Stomach smooth muscle (tissue), 2 donors: ENCODE measurements at regions not wholly inside any gene's neighbourhood (a gene's known extent, or its start where the extent isn't known, plus 50 kb on each side); places are given as distances from the start of the nearest gene placed in this dataset.

Experiments
- H3K27ac ChIP-seq: one replicate; pipeline ENCODE4 v1.7.0; 2013; ENCODE audit warnings: mild to moderate bottlenecking, low read length, inconsistent platforms
- H3K27me3 ChIP-seq, 2 donors: one replicate each; pipeline ENCODE4 v1.7.0; 2013; ENCODE audit warnings: low read length in 2 of 2; ENCODE audit not compliant: insufficient read depth in 2 of 2, control insufficient read depth in 1 of 2
- H3K36me3 ChIP-seq, 2 donors: one replicate each; pipeline ENCODE4 v1.7.0; 2013; ENCODE audit warnings: low read length in 2 of 2; ENCODE audit not compliant: control insufficient read depth in 2 of 2, insufficient read depth in 2 of 2
- H3K4me1 ChIP-seq: one replicate; pipeline ENCODE4 v1.7.0; 2013; ENCODE audit warnings: low read length; ENCODE audit not compliant: control insufficient read depth, insufficient read depth
- H3K4me3 ChIP-seq, 2 donors: one replicate each; pipeline ENCODE4 v1.7.0; 2013; ENCODE audit warnings: low read length in 2 of 2
- H3K9ac ChIP-seq, 2 donors: one replicate each; pipeline ENCODE4 v1.7.0; 2013; ENCODE audit warnings: low read length in 2 of 2, mild to moderate bottlenecking in 1 of 2
- H3K9me3 ChIP-seq, 2 donors: one replicate each; pipeline ENCODE4 v1.7.0; 2013; ENCODE audit warnings: low read length in 2 of 2; ENCODE audit not compliant: control insufficient read depth in 2 of 2
- donor health status: healthy.
- donor health status: Pancreatic carcinoma.

- H3K36me3 ChIP-seq: no peaks in the 10 kb centered on the region
These were observed 208.3 kb upstream of the SLITRK3 start for GRCh38 chr3:165404357-165405027.

GRCh38 chr3:165403666-165404065, 207.5 kb upstream of the SLITRK3 start:
- H3K9me3 ChIP-seq: no peaks in the 10 kb centered on the region
- H3K4me3 ChIP-seq: no peak overlapping the region
- H3K27me3 ChIP-seq: no peaks in the 10 kb centered on the region
- H3K36me3 ChIP-seq: no peaks in the 10 kb centered on the region
- H3K9ac ChIP-seq: no peak overlapping the region
- H3K4me1 ChIP-seq: peaks cover 5% of the 10 kb centered on the region
- H3K27ac ChIP-seq: no peak overlapping the region

More at GRCh38 chr3:165404357-165405027, 208.3 kb upstream of the SLITRK3 start:
- H3K9ac ChIP-seq: no peak overlapping the region
- H3K27ac ChIP-seq: no peak overlapping the region
- H3K9me3 ChIP-seq: no peaks in the 10 kb centered on the region
- peaks cover 5% of the 10 kb centered on the region for H3K4me1 ChIP-seq
- no peaks in the 10 kb centered on the region for H3K27me3 ChIP-seq
- H3K4me3 ChIP-seq: no peak overlapping the region

GRCh38 chr3:165395188-165395587, 199.0 kb upstream of the SLITRK3 start:
- Histone ChIP-seq H3K27me3 (no peaks in the 10 kb centered on the region), H3K4me3 (no peak overlapping the region), H3K36me3 (no peaks in the 10 kb centered on the region), H3K9ac (no peak overlapping the region), H3K4me1 (no peaks in the 10 kb centered on the region), H3K9me3 (no peaks in the 10 kb centered on the region), H3K27ac (no peak overlapping the region)

GRCh38 chr3:165393461-165393860, 197.3 kb upstream of the SLITRK3 start:
- no peaks in the 10 kb centered on the region for H3K9me3 ChIP-seq

GRCh38 chr3:165390166-165390565, 194.0 kb upstream of the SLITRK3 start:
- Histone ChIP-seq H3K4me3 (no peak overlapping the region), H3K9ac (no peak overlapping the region), H3K27ac (no peak overlapping the region), H3K9me3 (peaks cover 0 to 3% of the 10 kb centered on the region in 2 donors), H3K27me3 (no peaks in the 10 kb centered on the region), H3K4me1 (no peaks in the 10 kb centered on the region), H3K36me3 (no peaks in the 10 kb centered on the region)

More at GRCh38 chr3:165393461-165393860, 197.3 kb upstream of the SLITRK3 start:
- H3K9ac ChIP-seq: no peak overlapping the region
- H3K36me3 ChIP-seq: no peaks in the 10 kb centered on the region
- H3K4me1 ChIP-seq: no peaks in the 10 kb centered on the region
- H3K27ac ChIP-seq: no peak overlapping the region
- H3K27me3 ChIP-seq: no peaks in the 10 kb centered on the region
- no peak overlapping the region for H3K4me3 ChIP-seq

DNA sequence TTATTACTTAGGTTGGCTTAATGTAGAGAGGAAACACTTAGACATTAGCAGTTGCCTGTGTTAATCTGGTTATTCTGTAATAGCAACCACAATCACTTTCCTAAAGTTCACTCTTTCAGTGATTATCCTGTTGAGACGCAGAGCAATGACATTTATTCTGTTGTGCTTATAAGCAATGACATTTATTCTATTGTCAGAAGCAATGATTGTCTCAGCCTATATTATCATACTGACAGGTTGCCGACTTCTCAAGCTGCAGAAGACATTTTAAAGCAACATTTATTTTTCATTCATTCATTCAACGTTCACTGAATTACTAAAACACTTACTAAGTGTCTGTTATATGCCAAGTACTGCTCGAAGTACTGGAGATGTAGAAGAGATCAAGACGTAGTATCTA, 193.5 kb upstream of the SLITRK3 start:
- no peak overlapping the region for H3K4me3 ChIP-seq
- H3K27me3 ChIP-seq: no peaks in the 10 kb centered on the region
- H3K9me3 ChIP-seq: peaks cover 0 to 3% of the 10 kb centered on the region in 2 donors
- H3K9ac ChIP-seq: no peak overlapping the region
- H3K27ac ChIP-seq: no peak overlapping the region
- H3K4me1 ChIP-seq: no peaks in the 10 kb centered on the region
- H3K36me3 ChIP-seq: no peaks in the 10 kb centered on the region

DNA sequence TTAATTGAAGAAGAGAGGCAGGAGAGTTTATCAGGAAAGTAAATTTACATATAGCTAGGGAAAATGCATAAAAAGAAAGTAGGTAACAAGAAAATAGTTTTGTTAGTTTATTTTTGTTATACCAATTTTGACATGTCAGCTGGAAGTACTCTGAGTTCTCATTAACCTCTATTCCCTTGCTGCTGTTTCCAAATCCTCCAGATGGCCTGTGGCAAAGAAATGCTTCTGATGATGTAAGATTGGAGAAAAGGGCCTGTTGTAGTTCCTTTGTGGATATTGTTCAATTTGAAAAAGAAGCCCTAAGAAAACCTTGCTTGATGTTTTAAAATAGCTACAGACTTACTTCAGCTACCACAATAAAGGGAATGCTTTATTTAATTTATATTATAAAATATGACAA, 192.9 kb upstream of the SLITRK3 start:
- Histone ChIP-seq H3K9me3 (peaks cover 0 to 3% of the 10 kb centered on the region in 2 donors), H3K36me3 (no peaks in the 10 kb centered on the region), H3K27ac (no peak overlapping the region), H3K4me1 (no peaks in the 10 kb centered on the region), H3K4me3 (no peak overlapping the region), H3K27me3 (no peaks in the 10 kb centered on the region), H3K9ac (no peak overlapping the region)

DNA sequence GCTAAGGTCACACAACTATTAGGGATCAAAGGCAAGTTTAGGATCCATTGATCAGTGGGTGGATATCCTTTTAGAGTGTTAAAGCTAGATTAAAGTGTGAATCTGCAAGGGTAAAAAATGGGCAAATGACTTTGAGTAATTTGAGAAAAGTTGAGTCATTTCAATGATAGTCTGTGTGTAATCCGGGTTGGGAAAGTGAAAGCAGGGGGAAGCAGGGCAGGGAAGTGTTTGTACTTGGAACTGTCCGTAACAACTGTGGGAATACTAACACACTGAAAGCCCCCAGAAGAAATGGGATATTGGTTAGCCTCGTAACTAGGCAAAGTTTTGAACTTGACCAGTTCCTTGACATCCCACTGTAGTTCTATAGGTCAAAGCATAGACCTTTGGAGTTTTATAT, 187.2 kb upstream of the SLITRK3 start:
- Histone ChIP-seq H3K27ac (no peak overlapping the region), H3K36me3 (no peaks in the 10 kb centered on the region), H3K9me3 (peaks cover 0 to 3% of the 10 kb centered on the region in 2 donors), H3K9ac (no peak overlapping the region), H3K4me1 (no peaks in the 10 kb centered on the region), H3K27me3 (no peaks in the 10 kb centered on the region), H3K4me3 (no peak overlapping the region)

- H3K27me3 ChIP-seq: no peaks in the 10 kb centered on the region
- H3K4me3 ChIP-seq: no peak overlapping the region
- H3K9me3 ChIP-seq: no peaks in the 10 kb centered on the region
- H3K27ac ChIP-seq: no peak overlapping the region
- H3K36me3 ChIP-seq: no peaks in the 10 kb centered on the region
- H3K9ac ChIP-seq: no peak overlapping the region
- H3K4me1 ChIP-seq: no peaks in the 10 kb centered on the region
These were observed 186.5 kb upstream of the SLITRK3 start for GRCh38 chr3:165382672-165383071.

- H3K36me3 ChIP-seq: no peaks in the 10 kb centered on the region
- no peak overlapping the region for H3K27ac ChIP-seq
- no peak overlapping the region for H3K9ac ChIP-seq
- H3K9me3 ChIP-seq: no peaks in the 10 kb centered on the region
- no peaks in the 10 kb centered on the region for H3K4me1 ChIP-seq
- H3K4me3 ChIP-seq: no peak overlapping the region
- no peaks in the 10 kb centered on the region for H3K27me3 ChIP-seq
These were observed 182.6 kb upstream of the SLITRK3 start for GRCh38 chr3:165378761-165379160.

DNA sequence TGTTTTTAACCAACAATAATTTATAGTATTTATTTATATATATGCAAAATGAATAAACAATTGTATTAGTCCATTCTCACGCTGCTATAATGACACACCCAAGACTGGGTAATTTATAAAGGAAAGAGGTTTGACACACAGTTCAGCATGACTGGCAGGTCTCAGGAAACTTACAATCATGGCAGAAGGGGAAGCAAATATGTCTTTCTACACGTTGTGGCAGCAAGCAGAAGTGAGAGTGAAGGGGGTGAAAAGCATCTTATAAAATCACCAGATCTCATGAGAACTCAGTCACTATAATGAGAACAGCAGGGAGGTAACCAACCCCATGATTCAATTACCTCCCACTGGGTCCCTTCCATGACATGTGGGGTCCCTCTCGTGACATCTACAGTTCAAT, 162.8 kb upstream of the SLITRK3 start:
- H3K27me3 ChIP-seq: no peaks in the 10 kb centered on the region
- no peaks in the 10 kb centered on the region for H3K4me1 ChIP-seq
- no peaks in the 10 kb centered on the region for H3K36me3 ChIP-seq
- H3K9ac ChIP-seq: no peak overlapping the region
- H3K27ac ChIP-seq: no peak overlapping the region
- H3K4me3 ChIP-seq: no peak overlapping the region
- no peaks in the 10 kb centered on the region for H3K9me3 ChIP-seq
